AG04450 (cell line): ENCODE measurements at regions not wholly inside any gene's neighbourhood (a gene's known extent, or its start where the extent isn't known, plus 50 kb on each side); places are given as distances from the start of the nearest gene placed in this dataset.
"Not testable (repeated sequence)": the region's sequence is repeated elsewhere in the genome, so short reads cannot be mapped to it uniquely, and the experiment has no call there.

Experiments
- CTCF ChIA-PET: fragments of 300-600, 350-600 bp; formaldehyde crosslinking; extraction: SDS; loops from one replicate; lab custom pipeline; 2022; ENCODE audit warnings: antibody characterized with exemption, inconsistent platforms; lab: Charles Lee
- POLR2A ChIA-PET: fragments of 350-600 bp; formaldehyde crosslinking; extraction: SDS; loops from one replicate; lab custom pipeline; 2021; ENCODE audit warnings: antibody characterized with exemption, inconsistent platforms; lab: Yijun Ruan, JAX
- DNase-seq: peaks from one replicate; pipeline ENCODE4 v3.0.0-alpha.2; 2011; ENCODE audit warnings: low read depth, low spot score
- H3K27ac ChIP-seq: one replicate; pipeline ENCODE4 v1.5.1; 2012; ENCODE audit warnings: low read depth, low read length, control low read depth
- H3K27me3 ChIP-seq: one replicate; pipeline ENCODE4 v1.6.0; 2012; ENCODE audit warnings: low read length; ENCODE audit not compliant: control insufficient read depth, insufficient read depth
- H3K4me3 ChIP-seq: 2 replicates; pipeline ENCODE4 v1.5.1; 2011; ENCODE audit warnings: mild to moderate bottlenecking, low read depth, low read length, control low read depth
- H3K9me3 ChIP-seq: 2 replicates; pipeline ENCODE4 v1.5.1; 2012; ENCODE audit warnings: low read length; ENCODE audit not compliant: control insufficient read depth, insufficient read depth
- CTCF ChIP-seq: IDR thresholded peaks from 2 replicates; pipeline ENCODE4 v1.5.1; 2011; ENCODE audit warnings: low read depth, low read length, control low read depth, inconsistent platforms

- no peak for TF ChIP-seq CTCF
- ChIA-PET POLR2A (no interaction called here), CTCF (no interaction called here)
- Histone ChIP-seq H3K27ac (no peak overlapping the region), H3K27me3 (no peaks in the 10 kb centered on the region), H3K4me3 (no peak overlapping the region), H3K9me3 (peaks cover 6% of the 10 kb centered on the region; the same call in 1 of the 2 replicates)
- no peak for DNase-seq
These were observed 60.9 kb upstream of the ATP12A start for GRCh38 chr13:24619282-24619681.

GRCh38 chr13:24622481-24623148 lies 57.6 kb upstream of the ATP12A start:
- CTCF ChIA-PET, POLR2A ChIA-PET, H3K9me3 ChIP-seq, H3K4me3 ChIP-seq, DNase-seq, H3K27me3 ChIP-seq, H3K27ac ChIP-seq: not testable (repeated sequence)

- Histone ChIP-seq H3K4me3 (no peak overlapping the region), H3K27ac (no peak overlapping the region), H3K27me3 (no peaks in the 10 kb centered on the region), H3K9me3 (peaks cover 6% of the 10 kb centered on the region; the same call in 1 of the 2 replicates)
- DNase-seq = no peak
- ChIA-PET CTCF (no interaction called here), POLR2A (no interaction called here)
- no peak for TF ChIP-seq CTCF
These were observed 57.0 kb upstream of the ATP12A start for GRCh38 chr13:24623149-24623665.

GRCh38 chr13:24624363-24624762 lies 55.8 kb upstream of the ATP12A start:
- H3K27ac ChIP-seq = no peak overlapping the region

GRCh38 chr13:24624801-24625231 lies 55.4 kb upstream of the ATP12A start:
- CTCF ChIA-PET = interaction anchor here (0.7 to 1.2 kb wide), 2 partner anchors 19 to 99 kb away, joined by 3 read pairs; no protein-coding TSS in a partner anchor
- POLR2A ChIA-PET = no interaction called here
- Histone ChIP-seq H3K4me3 (no peak overlapping the region), H3K9me3 (peaks cover 6% of the 10 kb centered on the region; the same call in 1 of the 2 replicates), H3K27ac (no peak overlapping the region), H3K27me3 (no peaks in the 10 kb centered on the region)
- DNase-seq = no peak
- TF ChIP-seq CTCF = no peak

More at GRCh38 chr13:24624363-24624762, 55.8 kb upstream of the ATP12A start:
- Histone ChIP-seq H3K27me3 (no peaks in the 10 kb centered on the region), H3K4me3 (no peak overlapping the region), H3K9me3 (peaks cover 6% of the 10 kb centered on the region; the same call in 1 of the 2 replicates)
- ChIA-PET POLR2A (no interaction called here), CTCF (interaction anchor here (0.7 to 1.2 kb wide), 2 partner anchors 18 to 98 kb away, joined by 3 read pairs; no protein-coding TSS in a partner anchor)
- TF ChIP-seq CTCF = no peak
- no peak for DNase-seq
